GM13977 (cell line): ENCODE measurements at regions not wholly inside any gene's neighbourhood (a gene's known extent, or its start where the extent isn't known, plus 50 kb on each side); places are given as distances from the start of the nearest gene placed in this dataset.
A peak's percentile ranks its signal among the peaks of the same experiment; 100 is the strongest.

ENCODE experiments used
- DNase-seq: peaks from one replicate; pipeline ENCODE4 v3.0.0; 2012; ENCODE audit warnings: low spot score
- in situ Hi-C: fragments of 300-500 bp; cut with MboI; formaldehyde crosslinking; loops from one replicate; pipeline ENCODE4 v1.12.0; 2022; ENCODE audit warnings: low sequenced_read_pairs, low pct_unique_long_range_greater_than_20kb, mixed read lengths, inconsistent platforms; ENCODE audit not compliant: unreplicated experiment
- TF ChIP-seq, protein P1 (sequence below): IDR thresholded peaks from 2 replicates; pipeline ENCODE4 v1.5.1; 2012; ENCODE audit warnings: mild to moderate bottlenecking, control low read depth; ENCODE audit not compliant: insufficient read depth; ENCODE audit errors: extremely low read depth, missing control alignments

GRCh38 chr4:64724689-64725088 is 315.4 kb upstream of the TECRL start:
- TF ChIP-seq, protein P1, sequence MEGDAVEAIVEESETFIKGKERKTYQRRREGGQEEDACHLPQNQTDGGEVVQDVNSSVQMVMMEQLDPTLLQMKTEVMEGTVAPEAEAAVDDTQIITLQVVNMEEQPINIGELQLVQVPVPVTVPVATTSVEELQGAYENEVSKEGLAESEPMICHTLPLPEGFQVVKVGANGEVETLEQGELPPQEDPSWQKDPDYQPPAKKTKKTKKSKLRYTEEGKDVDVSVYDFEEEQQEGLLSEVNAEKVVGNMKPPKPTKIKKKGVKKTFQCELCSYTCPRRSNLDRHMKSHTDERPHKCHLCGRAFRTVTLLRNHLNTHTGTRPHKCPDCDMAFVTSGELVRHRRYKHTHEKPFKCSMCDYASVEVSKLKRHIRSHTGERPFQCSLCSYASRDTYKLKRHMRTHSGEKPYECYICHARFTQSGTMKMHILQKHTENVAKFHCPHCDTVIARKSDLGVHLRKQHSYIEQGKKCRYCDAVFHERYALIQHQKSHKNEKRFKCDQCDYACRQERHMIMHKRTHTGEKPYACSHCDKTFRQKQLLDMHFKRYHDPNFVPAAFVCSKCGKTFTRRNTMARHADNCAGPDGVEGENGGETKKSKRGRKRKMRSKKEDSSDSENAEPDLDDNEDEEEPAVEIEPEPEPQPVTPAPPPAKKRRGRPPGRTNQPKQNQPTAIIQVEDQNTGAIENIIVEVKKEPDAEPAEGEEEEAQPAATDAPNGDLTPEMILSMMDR = no peak
- DNase-seq = no peak
- in situ Hi-C loops = no loop called here

- no peak for DNase-seq
- TF ChIP-seq, protein P1 = no peak
- in situ Hi-C loops = no loop called here
Observed at GRCh38 chr4:64721106-64721505, 311.9 kb upstream of the TECRL start.

- DNase-seq = no peak
- TF ChIP-seq, protein P1 = no peak
- in situ Hi-C loops = no loop called here
Observed at GRCh38 chr4:64718091-64718490, 308.8 kb upstream of the TECRL start.

DNA sequence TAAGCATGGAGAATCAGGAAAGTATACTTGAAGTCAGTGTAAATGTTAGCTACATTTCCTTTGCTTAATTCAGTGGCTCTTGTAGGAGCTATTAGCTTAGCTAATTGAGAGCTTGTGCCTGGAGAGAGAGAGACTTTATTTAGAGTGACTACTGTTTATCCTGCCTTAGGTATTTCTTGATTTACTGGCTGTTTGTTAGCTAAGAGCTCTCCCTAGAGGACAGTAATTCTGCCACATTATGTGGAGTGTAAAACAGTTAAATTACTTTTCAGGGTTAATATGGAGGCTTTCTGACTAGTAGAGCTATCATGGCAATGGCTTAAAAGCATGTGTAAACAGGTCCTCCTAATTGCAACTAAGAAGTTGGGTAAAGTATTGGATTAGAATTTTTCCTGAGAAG is 306.5 kb upstream of the TECRL start:
- TF ChIP-seq, protein P1 = no peak
- in situ Hi-C loops = no loop called here

DNA sequence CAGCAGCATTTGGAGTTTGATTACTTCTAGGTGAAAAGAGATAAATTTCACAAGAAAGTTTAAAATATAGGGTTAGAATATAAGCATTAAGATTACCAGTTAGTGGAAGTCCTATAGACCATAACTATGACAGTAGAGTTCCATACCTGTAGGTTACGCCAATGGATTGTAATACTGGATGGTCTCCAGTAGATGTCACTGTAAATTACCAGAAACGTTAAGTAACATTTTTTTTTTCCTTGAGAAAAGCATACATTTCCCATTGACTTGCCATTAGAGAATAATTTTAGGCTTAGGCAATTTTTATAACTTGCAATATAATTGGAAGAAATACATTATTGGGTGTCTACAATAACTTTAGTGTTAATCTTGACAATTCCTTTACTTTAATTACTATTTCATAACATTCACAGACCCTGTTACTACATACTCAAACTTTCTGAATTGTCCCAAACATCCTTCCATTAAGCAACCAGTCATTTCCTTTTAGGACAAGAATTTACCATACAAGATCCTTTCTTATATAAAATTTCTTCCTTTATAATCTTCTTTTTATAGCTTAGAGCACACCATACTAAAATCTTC is 304.1 kb upstream of the TECRL start:
- TF ChIP-seq, protein P1 = peak; percentile 62
- peak; percentile 23 for DNase-seq
- in situ Hi-C loops = no loop called here

More for the DNA sequence above, 306.5 kb upstream of the TECRL start:
- no peak for DNase-seq

- no peak for DNase-seq
- TF ChIP-seq, protein P1 = no peak
- in situ Hi-C loops = no loop called here
Observed at GRCh38 chr4:64712590-64712989, 303.3 kb upstream of the TECRL start.
